Loucy (cell line): ENCODE measurements at regions not wholly inside any gene's neighbourhood (a gene's known extent, or its start where the extent isn't known, plus 50 kb on each side); places are given as distances from the start of the nearest gene placed in this dataset.

Experiments used
- CTCF ChIP-seq: fragments of 200-600 bp; sonication (generic); conservative IDR thresholded peaks from 2 replicates; pipeline ENCODE4 v1.5.1; 2014; ENCODE audit warnings: mild to moderate bottlenecking, antibody characterized with exemption, low read length
- EZH2phosphoT487 ChIP-seq: fragments of 200-600 bp; IDR thresholded peaks from 2 replicates; pipeline ENCODE4 v1.6.1; 2018; ENCODE audit warnings: antibody characterized with exemption, mild to moderate bottlenecking, moderate library complexity, borderline replicate concordance

- TF ChIP-seq CTCF: no peak
- no peak for TF ChIP-seq EZH2phosphoT487
These were observed 141.0 kb upstream of the TNR start for GRCh38 chr1:175884369-175884768.
